ENCODE measurements at regions not wholly inside any gene's neighbourhood (a gene's known extent, or its start where the extent isn't known, plus 50 kb on each side); places are given as distances from the start of the nearest gene placed in this dataset.

- DNase-seq (ENCODE audit: low spot score), result no peak
These were observed 106.7 kb upstream of the FOXF1 start for GRCh38 chr16:86403541-86404163.

- no peak for DNase-seq (ENCODE audit: low spot score)
These were observed 105.6 kb upstream of the FOXF1 start for GRCh38 chr16:86404678-86405077.

- DNase-seq (ENCODE audit: low spot score), result no peak
These were observed 105.0 kb upstream of the FOXF1 start for GRCh38 chr16:86405319-86405718.

- DNase-seq (ENCODE audit: low spot score), result no peak
These were observed 104.3 kb upstream of the FOXF1 start for GRCh38 chr16:86406056-86406455.

- DNase-seq (ENCODE audit: low spot score), result no peak
These were observed 101.6 kb upstream of the FOXF1 start for GRCh38 chr16:86408685-86409084.

GRCh38 chr16:86410081-86410480, 100.2 kb upstream of the FOXF1 start:
- DNase-seq (ENCODE audit: low spot score), result no peak

GRCh38 chr16:86410529-86410928, 99.8 kb upstream of the FOXF1 start:
- DNase-seq (ENCODE audit: low spot score), result no peak

GRCh38 chr16:86411897-86412296, 98.4 kb upstream of the FOXF1 start:
- DNase-seq (ENCODE audit: low spot score), result no peak

DNA sequence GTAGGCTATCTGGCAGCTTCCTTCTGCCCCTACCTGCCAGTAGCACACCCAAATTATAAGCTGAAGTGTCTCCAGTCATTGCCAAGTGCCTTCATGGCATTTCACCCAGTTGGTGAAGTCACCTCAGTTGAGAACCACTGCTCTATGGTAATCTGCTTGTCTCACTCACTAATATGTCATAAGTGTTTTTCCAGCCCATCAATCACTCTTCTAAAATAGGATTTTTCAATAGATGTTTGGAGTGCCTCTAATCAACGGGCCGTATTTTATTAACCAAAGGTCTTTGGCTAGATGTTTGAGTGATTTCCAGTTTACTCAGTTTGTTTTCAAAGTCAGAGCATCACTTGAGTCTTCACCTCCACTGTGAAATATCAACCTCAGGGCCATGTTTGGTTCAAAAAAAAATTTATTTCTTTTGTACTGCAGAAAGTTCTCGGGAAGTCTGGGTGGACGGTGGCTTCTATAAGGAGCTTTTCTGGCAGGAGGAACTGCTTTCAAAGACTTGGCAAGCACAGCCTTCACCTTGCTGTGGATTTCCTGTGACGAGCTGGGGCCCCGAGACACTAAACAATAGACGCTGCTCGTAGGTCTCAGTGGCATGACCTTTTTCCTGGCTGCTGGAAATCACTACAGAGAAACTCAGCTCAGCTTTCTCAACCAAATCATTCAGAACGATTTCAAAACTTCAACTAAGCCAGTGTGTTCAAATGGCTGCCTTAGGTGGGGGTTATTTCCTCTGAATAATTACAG, 95.2 kb upstream of the FOXF1 start:
- DNase-seq (ENCODE audit: low spot score), result no peak

GRCh38 chr16:86418981-86419380, 91.3 kb upstream of the FOXF1 start:
- DNase-seq (ENCODE audit: low spot score), result no peak

- no peak for DNase-seq (ENCODE audit: low spot score)
These were observed 90.8 kb upstream of the FOXF1 start for GRCh38 chr16:86419518-86419917.

DNA sequence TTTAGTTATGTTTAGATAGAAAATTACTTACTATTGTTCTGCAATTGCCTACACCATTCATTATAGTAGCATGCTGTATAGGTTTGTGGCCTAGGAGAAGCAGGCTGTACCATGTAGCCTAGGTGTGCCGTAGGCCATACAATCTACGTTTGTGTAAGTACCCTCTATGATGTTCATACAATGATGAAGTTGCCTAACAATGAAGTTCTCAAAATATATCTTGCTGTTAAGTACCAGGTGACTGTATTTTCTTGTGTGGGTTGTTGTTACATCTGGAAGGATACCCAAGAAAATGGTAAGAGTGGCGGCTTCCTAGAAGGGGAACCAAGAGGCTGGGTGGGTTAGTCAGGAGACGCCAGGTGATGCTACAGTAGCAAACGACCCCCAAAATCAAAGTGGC, 88.3 kb upstream of the FOXF1 start:
- no peak for DNase-seq (ENCODE audit: low spot score)

DNA sequence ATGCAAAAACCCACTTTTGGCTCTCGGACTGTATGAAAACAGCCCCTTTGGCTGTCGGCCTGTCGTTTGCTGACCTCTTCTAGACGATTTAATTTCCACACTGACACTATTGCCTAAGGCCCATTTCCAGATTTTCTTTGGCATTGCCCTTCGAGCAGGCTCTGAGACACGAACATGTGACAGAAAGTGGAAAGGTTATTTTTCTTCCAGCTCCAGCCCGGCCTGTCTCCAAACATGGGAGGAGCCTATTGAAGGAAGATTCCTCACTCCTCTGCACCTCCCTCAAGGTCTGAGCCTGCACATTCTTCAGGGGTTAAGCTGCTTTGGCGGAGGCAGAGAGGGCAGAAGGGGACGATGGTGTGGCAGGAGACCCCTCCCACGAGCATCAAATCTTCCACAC, 85.9 kb upstream of the FOXF1 start:
- no peak for DNase-seq (ENCODE audit: low spot score)

DNA sequence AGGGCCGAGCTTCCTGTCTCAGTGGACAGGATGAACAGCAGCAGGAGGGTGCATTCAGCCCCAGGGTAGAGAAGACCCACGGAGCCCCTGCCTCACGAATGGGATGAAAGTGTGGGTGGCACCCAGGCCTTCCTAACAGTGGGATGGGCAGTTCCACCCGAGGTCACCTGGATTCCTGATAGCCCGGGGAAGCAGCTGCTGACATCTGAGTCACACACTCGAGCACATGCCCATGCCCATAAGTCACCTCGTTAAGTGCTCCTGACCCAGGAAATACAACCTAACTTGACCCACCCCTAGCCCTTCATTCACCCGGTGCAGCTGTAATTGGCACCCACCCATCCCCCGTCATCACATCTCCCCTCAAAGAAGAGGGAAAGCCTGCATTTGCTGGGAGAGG, 85.3 kb upstream of the FOXF1 start:
- DNase-seq (ENCODE audit: low spot score), result no peak

- no peak for DNase-seq (ENCODE audit: low spot score)
These were observed 84.2 kb upstream of the FOXF1 start for GRCh38 chr16:86426063-86426642.

DNA sequence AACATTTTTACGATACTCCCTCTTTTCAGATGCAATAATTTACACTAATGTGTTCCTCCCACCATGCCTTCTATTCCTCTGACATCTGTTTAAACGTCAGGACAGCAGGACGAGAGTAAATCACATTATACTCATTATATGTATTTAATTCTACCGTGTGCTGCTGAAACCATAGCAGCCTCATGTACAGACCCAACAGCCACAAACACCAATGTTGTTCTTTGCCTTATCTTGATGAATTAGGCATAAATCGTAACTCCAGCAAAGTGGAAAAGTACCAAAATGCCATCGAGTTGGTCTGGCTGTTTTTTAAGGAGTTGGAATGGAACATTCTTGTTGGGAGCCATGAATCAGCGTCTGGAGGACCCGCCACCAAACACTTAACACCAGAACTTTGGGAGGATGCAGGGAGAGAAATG, 82.9 kb upstream of the FOXF1 start:
- DNase-seq (ENCODE audit: low spot score), result no peak

DNA sequence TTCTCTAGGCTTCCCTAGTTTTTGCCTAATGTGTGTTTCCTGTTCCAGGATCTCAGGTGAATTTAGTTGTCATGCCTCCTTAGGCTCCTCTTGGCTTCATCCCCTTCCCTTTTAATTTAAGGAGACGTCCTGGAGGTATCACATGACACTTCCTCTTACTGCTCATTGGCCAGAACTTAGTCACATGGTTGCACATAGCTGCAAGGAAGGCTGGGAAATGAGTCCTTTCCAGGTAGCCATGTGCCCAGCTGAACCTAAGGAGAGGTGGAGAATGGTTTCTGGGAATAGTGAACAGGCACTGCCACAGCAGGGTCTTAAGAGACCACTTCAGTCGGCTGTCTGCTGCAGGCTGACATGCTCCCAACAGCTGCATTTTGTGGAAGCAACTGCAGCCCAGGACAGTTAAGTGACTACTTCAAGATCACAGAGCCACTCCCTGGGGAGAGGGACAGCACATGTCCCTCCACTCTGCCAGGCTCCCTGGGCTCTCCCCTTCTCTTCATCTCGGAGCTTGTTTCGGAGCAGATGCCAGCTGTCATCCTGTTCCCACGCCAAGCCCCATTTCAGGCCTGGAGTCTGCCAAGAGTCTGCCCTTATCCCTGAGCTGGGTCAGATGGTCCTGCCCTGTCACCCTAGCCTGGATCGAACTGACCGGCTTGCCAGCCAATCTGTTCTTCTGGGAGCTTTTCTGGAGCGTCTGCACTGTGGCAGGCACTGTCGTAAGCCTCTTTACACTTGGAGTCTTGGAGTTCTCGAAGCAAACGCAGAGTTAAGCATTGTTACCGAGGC, 81.4 kb upstream of the FOXF1 start:
- DNase-seq (ENCODE audit: low spot score), result no peak

DNA sequence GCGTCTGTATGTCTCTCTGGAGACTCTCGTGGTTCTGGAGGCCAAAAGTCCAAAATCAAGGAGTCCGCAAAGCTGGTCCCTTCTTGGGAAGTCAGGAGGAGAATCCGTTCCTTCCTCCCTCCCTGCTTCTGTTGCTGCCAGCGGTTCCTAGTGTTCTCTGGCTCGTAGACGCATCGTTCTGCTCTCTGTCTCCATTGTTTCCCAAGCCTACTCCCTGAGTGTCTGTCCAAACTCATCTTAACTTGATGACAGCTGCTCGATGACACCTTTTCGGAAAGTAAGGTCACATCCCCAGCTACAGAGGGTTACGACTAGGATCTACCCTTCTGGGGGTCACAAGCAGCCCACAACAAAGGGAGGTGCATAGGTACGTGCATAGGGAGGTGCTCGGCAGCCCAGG, 80.7 kb upstream of the FOXF1 start:
- no peak for DNase-seq (ENCODE audit: low spot score)

DNA sequence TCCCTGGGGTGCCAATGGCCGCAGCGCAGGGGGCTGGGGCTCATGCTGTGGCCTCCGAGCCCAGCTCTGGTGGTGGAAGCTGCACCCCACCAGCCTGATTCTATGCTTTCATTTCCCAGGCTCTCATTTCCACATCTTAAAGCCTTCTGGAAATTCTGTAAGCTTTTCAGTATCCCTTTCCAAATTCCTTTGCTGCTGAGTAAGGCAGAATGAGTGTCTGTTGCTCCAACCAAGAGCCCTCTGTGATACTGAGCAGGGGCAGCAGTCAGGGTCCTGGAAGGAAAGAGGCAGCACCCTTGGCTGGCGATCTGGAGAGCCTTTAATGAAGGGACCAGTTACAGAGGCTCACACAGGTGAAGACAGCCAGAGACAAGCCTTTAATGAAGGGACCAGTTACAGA, 79.5 kb upstream of the FOXF1 start:
- DNase-seq (ENCODE audit: low spot score), result no peak

DNA sequence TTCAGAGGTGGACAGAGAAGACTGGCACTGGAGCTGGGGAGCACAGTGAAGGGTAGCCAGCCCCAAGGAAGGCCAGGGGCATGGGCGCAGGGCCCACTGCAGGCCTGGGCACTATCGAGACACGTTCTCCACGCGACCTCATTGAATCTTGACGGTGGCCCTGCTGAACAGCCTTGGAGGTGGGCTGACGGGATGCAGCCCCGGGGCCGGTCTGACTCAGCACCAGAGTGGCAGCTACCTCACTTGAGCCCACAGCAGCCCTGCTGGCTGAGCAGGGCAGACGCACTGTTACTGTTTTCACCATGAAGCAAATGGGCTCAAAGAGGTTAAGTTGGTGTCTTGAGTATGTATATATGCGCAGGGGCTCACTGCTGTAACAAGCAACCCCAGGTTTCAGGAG, 78.8 kb upstream of the FOXF1 start:
- DNase-seq (ENCODE audit: low spot score), result no peak

DNA sequence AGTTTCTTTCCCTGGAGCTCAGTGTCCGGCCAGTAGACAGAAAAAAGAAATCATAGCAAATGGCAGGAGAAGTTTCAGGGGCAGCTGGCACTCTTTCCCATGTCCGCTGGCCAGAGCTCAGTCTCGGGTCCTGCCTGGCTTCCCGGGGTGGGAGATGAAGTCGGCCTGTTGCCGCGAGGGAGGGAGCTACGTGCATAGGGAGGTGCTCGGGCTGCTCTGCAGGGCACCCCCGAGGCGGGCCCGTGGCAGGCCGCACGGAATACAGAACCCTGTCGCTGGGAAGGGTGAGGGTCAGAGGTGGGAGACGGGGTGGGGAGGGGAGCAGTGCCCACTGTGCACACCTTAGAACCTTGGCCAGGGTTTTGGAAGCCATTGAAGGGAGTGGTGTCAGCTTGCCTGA, 78.3 kb upstream of the FOXF1 start:
- no peak for DNase-seq (ENCODE audit: low spot score)

GRCh38 chr16:86432691-86433090, 77.6 kb upstream of the FOXF1 start:
- no peak for DNase-seq (ENCODE audit: low spot score)
